GM12878 (cell line): ENCODE measurements at regions not wholly inside any gene's neighbourhood (a gene's known extent, or its start where the extent isn't known, plus 50 kb on each side); places are given as distances from the start of the nearest gene placed in this dataset.

Experiments used
- ATAC-seq: fragments of 200-7000 bp; cut with Tn5 transposase; 3 replicates; pipeline ENCODE4 v1.9.1; 2020; ENCODE audit warnings: mild to moderate bottlenecking, moderate library complexity
- BruUV-seq: library from RNA; stranded (reverse); fragments of 400-500 nt; replicated peaks from 2 replicates; lab custom pipeline; 2021; lab: Mats Ljungman, UMichigan
- CTCF ChIA-PET: fragments of 300-600 bp; sonication (Branson Sonifier 250); formaldehyde crosslinking; extraction: SDS; loops from one replicate; lab custom pipeline; 2021; ENCODE audit warnings: inconsistent platforms; lab: Yijun Ruan, JAX
- POLR2A ChIA-PET: fragments of 350-600 bp; formaldehyde crosslinking; extraction: SDS; loops from one replicate; lab custom pipeline; 2021; ENCODE audit warnings: inconsistent platforms; lab: Charles Lee
- RAD21 ChIA-PET: fragments of 300-600 bp; sonication (Branson Sonifier 250); formaldehyde crosslinking; loops from one replicate; lab custom pipeline; 2023; ENCODE audit warnings: antibody characterized with exemption; ENCODE audit not compliant: unreplicated experiment; lab: Charles Lee
- SMC1A ChIA-PET: fragments of 300-600 bp; sonication (Branson Sonifier 250); formaldehyde crosslinking; loops from one replicate; lab custom pipeline; 2023; ENCODE audit not compliant: unreplicated experiment, uncharacterized antibody; lab: Charles Lee
- DNase-seq: peaks from one replicate; pipeline ENCODE4 v3.0.0-alpha.2; 2011; ENCODE audit warnings: low read depth, low spot score
- FAIRE-seq: peaks from 3 replicates; lab custom pipeline; 2011; peaks lifted over from hg19 to GRCh38; lab: Jason Lieb, UNC
- H2AFZ ChIP-seq: 2 replicates; pipeline ENCODE4 v1.6.0; 2011; ENCODE audit warnings: low read depth, low read length, control low read depth; ENCODE audit not compliant: control insufficient read depth
- H3K27ac ChIP-seq: 2 replicates; pipeline ENCODE4 v1.5.1; 2011; ENCODE audit warnings: control low read depth; ENCODE audit not compliant: control insufficient read depth, insufficient read depth
- H3K27me3 ChIP-seq, 2 experiments: replicated peaks in 1 of 2; 2 replicates each; pipeline versions ENCODE4 v1.6.0 to v1.6.1; 2011; ENCODE audit warnings: low read length in 1 of 2; ENCODE audit not compliant: control insufficient read depth in 2 of 2, insufficient read depth in 2 of 2
- H3K36me3 ChIP-seq, 2 experiments: 2 replicates each; pipeline ENCODE4 v1.5.1; 2011; ENCODE audit warnings: low read length in 1 of 2; ENCODE audit not compliant: control insufficient read depth in 2 of 2, insufficient read depth in 2 of 2
- H3K4me1 ChIP-seq: 2 replicates; pipeline ENCODE4 v1.6.1; 2011; ENCODE audit warnings: mild to moderate bottlenecking, low read length, moderate library complexity, mixed read lengths; ENCODE audit not compliant: control insufficient read depth, insufficient read depth
- H3K4me2 ChIP-seq: 2 replicates; pipeline ENCODE4 v1.6.0; 2011; ENCODE audit warnings: control low read depth; ENCODE audit not compliant: control insufficient read depth, insufficient read depth
- H3K4me3 ChIP-seq: fragments of 200-600 bp; sonication (generic); 2 replicates; pipeline ENCODE4 v1.5.1; 2016
- H3K79me2 ChIP-seq: 2 replicates; pipeline ENCODE4 v1.6.0; 2011; ENCODE audit warnings: low read length; ENCODE audit not compliant: control insufficient read depth, insufficient read depth
- H3K9ac ChIP-seq: 2 replicates; pipeline ENCODE4 v1.8.0; 2011; ENCODE audit warnings: low read length, control low read depth, mixed read lengths; ENCODE audit not compliant: control insufficient read depth, insufficient read depth
- H3K9me3 ChIP-seq: replicated peaks from 3 replicates; pipeline ENCODE4 v1.5.1; 2011; ENCODE audit warnings: mild to moderate bottlenecking, low read length; ENCODE audit not compliant: control insufficient read depth, insufficient read depth
- H4K20me1 ChIP-seq: 2 replicates; pipeline ENCODE4 v1.6.0; 2011; ENCODE audit not compliant: control insufficient read depth, insufficient read depth
- ASH2L ChIP-seq: fragments of 300-600, 200-600 bp; sonication (generic); IDR thresholded peaks from 2 replicates; pipeline ENCODE4 v1.6.1; 2017; ENCODE audit warnings: low read depth, mild to moderate bottlenecking, borderline replicate concordance
- CBX3 ChIP-seq: fragments of 200-600 bp; sonication (generic); IDR thresholded peaks from 2 replicates; pipeline ENCODE4 v1.6.1; 2016; ENCODE audit warnings: low read depth, borderline replicate concordance
- CTCF ChIP-seq, 3 experiments: IDR thresholded peaks in 2 of 3; conservative IDR thresholded peaks in 1 of 3; 2 replicates each; pipeline ENCODE4 v1.5.1; 2011; ENCODE audit warnings: low read depth in 3 of 3, low read length in 3 of 3, mild to moderate bottlenecking in 3 of 3, control low read depth in 2 of 3, moderate library complexity in 2 of 3, inconsistent platforms in 1 of 3, mixed read lengths in 1 of 3; ENCODE audit not compliant: control insufficient read depth in 2 of 3, insufficient read depth in 1 of 3; ENCODE audit errors: extremely low read depth in 1 of 3
- DPF2 ChIP-seq: fragments of 450-650 bp; IDR thresholded peaks from 2 replicates; pipeline ENCODE4 v1.6.1; 2017; ENCODE audit warnings: mild to moderate bottlenecking
- FOS ChIP-seq: IDR thresholded peaks from 3 replicates; pipeline ENCODE4 v1.6.1; 2011; ENCODE audit warnings: borderline replicate concordance; ENCODE audit not compliant: insufficient read length; ENCODE audit errors: extremely low read depth
- GATAD2B ChIP-seq: fragments of 450-650 bp; conservative IDR thresholded peaks from 2 replicates; pipeline ENCODE4 v1.6.1; 2017; ENCODE audit warnings: low read depth, mild to moderate bottlenecking, moderate library complexity
- HDAC6 ChIP-seq: fragments of 200-600 bp; sonication (generic); IDR thresholded peaks from one replicate; pipeline ENCODE4 v1.8.0; 2017; ENCODE audit warnings: antibody characterized with exemption; ENCODE audit not compliant: unreplicated experiment
- HDGF ChIP-seq: fragments of 450-650 bp; IDR thresholded peaks from 2 replicates; pipeline ENCODE4 v1.6.1; 2016; ENCODE audit warnings: antibody characterized with exemption
- IRF4 ChIP-seq: IDR thresholded peaks from 2 replicates; pipeline ENCODE4 v1.6.1; 2011; ENCODE audit warnings: low read depth, low read length
- NFIC ChIP-seq: IDR thresholded peaks from 2 replicates; pipeline ENCODE4 v1.6.1; 2012; ENCODE audit warnings: low read depth, mild to moderate bottlenecking, inconsistent platforms, low read length, moderate library complexity
- NR2C1 ChIP-seq: fragments of 450-650 bp; IDR thresholded peaks from 2 replicates; pipeline ENCODE4 v1.6.1; 2017; ENCODE audit warnings: antibody characterized with exemption, mild to moderate bottlenecking, moderate library complexity
- POLR2A ChIP-seq: IDR thresholded peaks from 2 replicates; pipeline ENCODE4 v1.6.1; 2011; ENCODE audit warnings: low read depth, mild to moderate bottlenecking, low read length
- POLR2AphosphoS5 ChIP-seq: IDR thresholded peaks from 2 replicates; pipeline ENCODE4 v1.6.1; 2011; ENCODE audit warnings: mild to moderate bottlenecking, low read length, inconsistent platforms
- RELA ChIP-seq: fragments of 450-650 bp; IDR thresholded peaks from 2 replicates; pipeline ENCODE4 v1.8.0; 2014; ENCODE audit warnings: borderline replicate concordance; ENCODE audit not compliant: partially characterized antibody
- RFX5 ChIP-seq: IDR thresholded peaks from 2 replicates; pipeline ENCODE4 v1.6.1; 2011; ENCODE audit warnings: low read depth, low read length, improper control_type of control experiment
- SIN3A ChIP-seq: IDR thresholded peaks from 2 replicates; pipeline ENCODE4 v1.6.1; 2012; ENCODE audit warnings: low read depth, low read length, improper control_type of control experiment
- STAT3 ChIP-seq: IDR thresholded peaks from 2 replicates; pipeline ENCODE4 v1.6.1; 2011; ENCODE audit warnings: low read depth, low read length, improper control_type of control experiment
- USF1 ChIP-seq: IDR thresholded peaks from 2 replicates; pipeline ENCODE4 v1.6.1; 2011; ENCODE audit warnings: borderline replicate concordance, low read depth, mild to moderate bottlenecking, moderate library complexity, mixed read lengths, low read length; ENCODE audit not compliant: insufficient read depth; ENCODE audit errors: extremely low read length
- ZBTB33 ChIP-seq: fragments of 450-650 bp; IDR thresholded peaks from 2 replicates; pipeline ENCODE4 v1.6.1; 2017; ENCODE audit warnings: mild to moderate bottlenecking
- ZNF217 ChIP-seq: fragments of 450-650 bp; IDR thresholded peaks from 2 replicates; pipeline ENCODE4 v1.6.1; 2017; ENCODE audit warnings: antibody characterized with exemption, mild to moderate bottlenecking
- ZSCAN29 ChIP-seq: fragments of 450-650 bp; IDR thresholded peaks from 2 replicates; pipeline ENCODE4 v1.6.1; 2017; ENCODE audit warnings: mild to moderate bottlenecking, moderate library complexity
- ZZZ3 ChIP-seq: IDR thresholded peaks from 2 replicates; pipeline ENCODE4 v1.6.1; 2011; ENCODE audit warnings: low read depth; ENCODE audit not compliant: control insufficient read depth, insufficient read length
- WGBS: methylation state at CpG from one replicate; pipeline ENCODE4 v1.1.6; 2016; ENCODE audit warnings: low lambda C conversion rate; ENCODE audit not compliant: insufficient replicate concordance, insufficient coverage; ENCODE audit errors: missing lambda C conversion rate; 5-methylcytosine and 5-hydroxymethylcytosine counted together
- in situ Hi-C: fragments of 300-500 bp; cut with MboI; formaldehyde crosslinking; loops from 9 replicates; pipeline ENCODE4 v1.14.3; 2018; ENCODE audit warnings: mixed read lengths
- intact Hi-C: fragments of 100-400 bp; cut with micrococcal nuclease; formaldehyde crosslinking; loops from one replicate; pipeline ENCODE4 v1.14.2; 2022; ENCODE audit not compliant: unreplicated experiment

- TF ChIP-seq ZBTB33 = no peak
- TF ChIP-seq USF1 = no peak
- TF ChIP-seq HDGF = no peak
- no peak for TF ChIP-seq NFIC
- TF ChIP-seq FOS = no peak
- TF ChIP-seq STAT3 = no peak
- no peak for TF ChIP-seq POLR2AphosphoS5
- TF ChIP-seq DPF2 = no peak
- TF ChIP-seq ZSCAN29 = no peak
- TF ChIP-seq, all 136 proteins: peak for 0
Measured at GRCh38 chr12:107349839-107350238, 256.5 kb upstream of the CRY1 start (continued).

GRCh38 chr12:107351109-107351508 is 257.8 kb upstream of the CRY1 start:
- CTCF ChIA-PET = no interaction called here
- SMC1A ChIA-PET = no interaction called here
- Histone ChIP-seq H3K4me1 (no peaks in the 10 kb centered on the region), H3K4me2 (no peak overlapping the region), H3K4me3 (no peak overlapping the region), H2AFZ (no peak overlapping the region), H3K79me2 (no peaks in the 10 kb centered on the region), H3K9ac (no peak overlapping the region), H3K36me3 (no peaks in the 10 kb centered on the region), H3K27me3 (peaks cover 0 to 4% of the 10 kb centered on the region in 2 experiments; a peak in 1 of 4 replicates), H3K9me3 (no peaks in the 10 kb centered on the region), H3K27ac (no peak overlapping the region), H4K20me1 (0 out of 2 replicates have a peak, but pooled peaks cover 2% of the 10 kb centered on the region)
- DNase-seq = no peak
- 0% methylated on average over 3 of the region's 3 CpGs for WGBS
- POLR2A ChIA-PET = no interaction called here
- no peak for FAIRE-seq
- intact Hi-C loops = no loop called here
- ATAC-seq = no peak
- in situ Hi-C loops = no loop called here
- no TSS peak for BruUV-seq
- RAD21 ChIA-PET = no interaction called here
- TF ChIP-seq HDAC6 (no peak), CTCF (IDR thresholded peaks at IDR 0.05 in 2 of 3, conservative IDR thresholded peaks at IDR 0.05 in 1 of 3; ENCODE audit: control insufficient read depth in 2 of 3, extremely low read depth in 1 of 3, insufficient read depth in 1 of 3, low read depth in 3 of 3, low read length in 3 of 3) (no peak), NR2C1 (no peak), POLR2AphosphoS5 (no peak), ZNF217 (no peak), RELA (no peak), ZZZ3 (no peak), SIN3A (no peak), GATAD2B (no peak), IRF4 (no peak), RFX5 (no peak), POLR2A (no peak), CBX3 (no peak), ASH2L (no peak)
